ENCODE measurements at regions not wholly inside any gene's neighbourhood (a gene's known extent, or its start where the extent isn't known, plus 50 kb on each side); places are given as distances from the start of the nearest gene placed in this dataset.
A peak's percentile ranks its signal among the peaks of the same experiment; 100 is the strongest.

DNA sequence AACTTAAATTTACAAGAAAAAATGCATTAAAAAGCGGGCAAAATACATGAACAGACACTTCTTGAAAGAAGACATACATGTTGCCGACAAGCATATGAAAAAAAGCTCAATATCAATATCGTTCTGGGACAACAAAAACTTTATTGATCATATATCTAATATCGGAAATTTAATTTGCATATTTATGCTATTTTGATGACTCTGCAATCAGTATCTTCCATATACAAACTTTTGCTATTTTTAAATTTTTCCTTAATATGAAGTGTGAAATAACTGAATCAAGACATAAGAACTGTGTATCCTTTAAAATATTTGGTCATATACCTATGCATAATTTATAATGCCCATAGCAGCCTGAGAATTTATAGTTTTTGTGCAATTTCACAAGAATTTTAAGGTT lies 224.6 kb downstream of the ALX1 start:
- H3K4me2 ChIP-seq (ENCODE audit: low read depth, low read length): no peak overlapping the region
- H3K79me2 ChIP-seq (ENCODE audit: insufficient read depth, low read length): no peaks in the 10 kb centered on the region
- H3K4me1 ChIP-seq (ENCODE audit: insufficient read depth, low read length): no peaks in the 10 kb centered on the region
- H3K27ac ChIP-seq (ENCODE audit: extremely low read length, insufficient read depth, low read length): no peak overlapping the region
- H3K4me3 ChIP-seq (replicated peaks in 1 of 3; ENCODE audit: insufficient read depth in 1 of 3, low read depth in 2 of 3, low read length in 3 of 3): no peak overlapping the region
- DNase-seq (ENCODE audit: low spot score) (no peak), ATAC-seq (no peak), FAIRE-seq (no peak)
- H4K20me1 ChIP-seq (ENCODE audit: insufficient read depth, low read length): no peaks in the 10 kb centered on the region
- H2AFZ ChIP-seq (ENCODE audit: low read length): no peak overlapping the region
- H3K36me3 ChIP-seq (replicated peaks in 1 of 2; ENCODE audit: control insufficient read depth in 1 of 2, insufficient read depth in 2 of 2, low read length in 2 of 2): no peaks in the 10 kb centered on the region
- no TSS peak for BruUV-seq (replicated peaks)
- intact Hi-C loops (cut with micrococcal nuclease; ENCODE audit: unreplicated experiment) (no loop called here), in situ Hi-C loops (cut with HindIII; ENCODE audit: extremely low pct_ligation_motif_present, low pct_unique_long_range_greater_than_20kb) (no loop called here)
- 30% methylated on average over 4 of the region's 4 CpGs for WGBS (ENCODE audit: low lambda C conversion rate)
- TF ChIP-seq ZBTB38 (CRISPR knock-in tag; IDR thresholded peaks at IDR 0.05) (no peak), MAFK (conservative IDR thresholded peaks at IDR 0.05 in 1 of 2, IDR thresholded peaks at IDR 0.05 in 1 of 2; ENCODE audit: low read length in 2 of 2) (peak in 1 of 2 experiments; percentile 69; a peak in 2 of 4 replicates), RFXANK (CRISPR knock-in tag; IDR thresholded peaks at IDR 0.05) (no peak), HNRNPK (IDR thresholded peaks at IDR 0.05; ENCODE audit: low read depth, low read length, poor library complexity, severe bottlenecking) (no peak), ZKSCAN8 (CRISPR knock-in tag; IDR thresholded peaks at IDR 0.05; ENCODE audit: borderline replicate concordance) (no peak), TCF12 (IDR thresholded peaks at IDR 0.05) (no peak), TCF12 (CRISPR knock-in tag; IDR thresholded peaks at IDR 0.05) (no peak), REXO4 (CRISPR knock-in tag; IDR thresholded peaks at IDR 0.05; ENCODE audit: borderline replicate concordance) (no peak), MAFF (IDR thresholded peaks at IDR 0.05; ENCODE audit: low read depth, low read length) (peak; percentile 46; the same call in 1 of the 2 replicates)
- TF ChIP-seq, protein P1, sequence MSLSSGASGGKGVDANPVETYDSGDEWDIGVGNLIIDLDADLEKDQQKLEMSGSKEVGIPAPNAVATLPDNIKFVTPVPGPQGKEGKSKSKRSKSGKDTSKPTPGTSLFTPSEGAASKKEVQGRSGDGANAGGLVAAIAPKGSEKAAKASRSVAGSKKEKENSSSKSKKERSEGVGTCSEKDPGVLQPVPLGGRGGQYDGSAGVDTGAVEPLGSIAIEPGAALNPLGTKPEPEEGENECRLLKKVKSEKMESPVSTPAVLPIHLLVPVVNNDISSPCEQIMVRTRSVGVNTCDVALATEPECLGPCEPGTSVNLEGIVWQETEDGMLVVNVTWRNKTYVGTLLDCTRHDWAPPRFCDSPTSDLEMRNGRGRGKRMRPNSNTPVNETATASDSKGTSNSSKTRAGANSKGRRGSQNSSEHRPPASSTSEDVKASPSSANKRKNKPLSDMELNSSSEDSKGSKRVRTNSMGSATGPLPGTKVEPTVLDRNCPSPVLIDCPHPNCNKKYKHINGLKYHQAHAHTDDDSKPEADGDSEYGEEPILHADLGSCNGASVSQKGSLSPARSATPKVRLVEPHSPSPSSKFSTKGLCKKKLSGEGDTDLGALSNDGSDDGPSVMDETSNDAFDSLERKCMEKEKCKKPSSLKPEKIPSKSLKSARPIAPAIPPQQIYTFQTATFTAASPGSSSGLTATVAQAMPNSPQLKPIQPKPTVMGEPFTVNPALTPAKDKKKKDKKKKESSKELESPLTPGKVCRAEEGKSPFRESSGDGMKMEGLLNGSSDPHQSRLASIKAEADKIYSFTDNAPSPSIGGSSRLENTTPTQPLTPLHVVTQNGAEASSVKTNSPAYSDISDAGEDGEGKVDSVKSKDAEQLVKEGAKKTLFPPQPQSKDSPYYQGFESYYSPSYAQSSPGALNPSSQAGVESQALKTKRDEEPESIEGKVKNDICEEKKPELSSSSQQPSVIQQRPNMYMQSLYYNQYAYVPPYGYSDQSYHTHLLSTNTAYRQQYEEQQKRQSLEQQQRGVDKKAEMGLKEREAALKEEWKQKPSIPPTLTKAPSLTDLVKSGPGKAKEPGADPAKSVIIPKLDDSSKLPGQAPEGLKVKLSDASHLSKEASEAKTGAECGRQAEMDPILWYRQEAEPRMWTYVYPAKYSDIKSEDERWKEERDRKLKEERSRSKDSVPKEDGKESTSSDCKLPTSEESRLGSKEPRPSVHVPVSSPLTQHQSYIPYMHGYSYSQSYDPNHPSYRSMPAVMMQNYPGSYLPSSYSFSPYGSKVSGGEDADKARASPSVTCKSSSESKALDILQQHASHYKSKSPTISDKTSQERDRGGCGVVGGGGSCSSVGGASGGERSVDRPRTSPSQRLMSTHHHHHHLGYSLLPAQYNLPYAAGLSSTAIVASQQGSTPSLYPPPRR (CRISPR knock-in tag; IDR thresholded peaks at IDR 0.05; ENCODE audit: borderline replicate concordance): no peak
- TF ChIP-seq, protein P2, sequence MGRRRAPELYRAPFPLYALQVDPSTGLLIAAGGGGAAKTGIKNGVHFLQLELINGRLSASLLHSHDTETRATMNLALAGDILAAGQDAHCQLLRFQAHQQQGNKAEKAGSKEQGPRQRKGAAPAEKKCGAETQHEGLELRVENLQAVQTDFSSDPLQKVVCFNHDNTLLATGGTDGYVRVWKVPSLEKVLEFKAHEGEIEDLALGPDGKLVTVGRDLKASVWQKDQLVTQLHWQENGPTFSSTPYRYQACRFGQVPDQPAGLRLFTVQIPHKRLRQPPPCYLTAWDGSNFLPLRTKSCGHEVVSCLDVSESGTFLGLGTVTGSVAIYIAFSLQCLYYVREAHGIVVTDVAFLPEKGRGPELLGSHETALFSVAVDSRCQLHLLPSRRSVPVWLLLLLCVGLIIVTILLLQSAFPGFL (CRISPR knock-in tag; IDR thresholded peaks at IDR 0.05): no peak
- TF ChIP-seq, protein P3, sequence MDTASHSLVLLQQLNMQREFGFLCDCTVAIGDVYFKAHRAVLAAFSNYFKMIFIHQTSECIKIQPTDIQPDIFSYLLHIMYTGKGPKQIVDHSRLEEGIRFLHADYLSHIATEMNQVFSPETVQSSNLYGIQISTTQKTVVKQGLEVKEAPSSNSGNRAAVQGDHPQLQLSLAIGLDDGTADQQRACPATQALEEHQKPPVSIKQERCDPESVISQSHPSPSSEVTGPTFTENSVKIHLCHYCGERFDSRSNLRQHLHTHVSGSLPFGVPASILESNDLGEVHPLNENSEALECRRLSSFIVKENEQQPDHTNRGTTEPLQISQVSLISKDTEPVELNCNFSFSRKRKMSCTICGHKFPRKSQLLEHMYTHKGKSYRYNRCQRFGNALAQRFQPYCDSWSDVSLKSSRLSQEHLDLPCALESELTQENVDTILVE (CRISPR knock-in tag; IDR thresholded peaks at IDR 0.05): no peak
- TF ChIP-seq, protein P4, sequence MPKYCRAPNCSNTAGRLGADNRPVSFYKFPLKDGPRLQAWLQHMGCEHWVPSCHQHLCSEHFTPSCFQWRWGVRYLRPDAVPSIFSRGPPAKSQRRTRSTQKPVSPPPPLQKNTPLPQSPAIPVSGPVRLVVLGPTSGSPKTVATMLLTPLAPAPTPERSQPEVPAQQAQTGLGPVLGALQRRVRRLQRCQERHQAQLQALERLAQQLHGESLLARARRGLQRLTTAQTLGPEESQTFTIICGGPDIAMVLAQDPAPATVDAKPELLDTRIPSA (CRISPR knock-in tag; IDR thresholded peaks at IDR 0.05; ENCODE audit: borderline replicate concordance): no peak
- TF ChIP-seq, protein P5, sequence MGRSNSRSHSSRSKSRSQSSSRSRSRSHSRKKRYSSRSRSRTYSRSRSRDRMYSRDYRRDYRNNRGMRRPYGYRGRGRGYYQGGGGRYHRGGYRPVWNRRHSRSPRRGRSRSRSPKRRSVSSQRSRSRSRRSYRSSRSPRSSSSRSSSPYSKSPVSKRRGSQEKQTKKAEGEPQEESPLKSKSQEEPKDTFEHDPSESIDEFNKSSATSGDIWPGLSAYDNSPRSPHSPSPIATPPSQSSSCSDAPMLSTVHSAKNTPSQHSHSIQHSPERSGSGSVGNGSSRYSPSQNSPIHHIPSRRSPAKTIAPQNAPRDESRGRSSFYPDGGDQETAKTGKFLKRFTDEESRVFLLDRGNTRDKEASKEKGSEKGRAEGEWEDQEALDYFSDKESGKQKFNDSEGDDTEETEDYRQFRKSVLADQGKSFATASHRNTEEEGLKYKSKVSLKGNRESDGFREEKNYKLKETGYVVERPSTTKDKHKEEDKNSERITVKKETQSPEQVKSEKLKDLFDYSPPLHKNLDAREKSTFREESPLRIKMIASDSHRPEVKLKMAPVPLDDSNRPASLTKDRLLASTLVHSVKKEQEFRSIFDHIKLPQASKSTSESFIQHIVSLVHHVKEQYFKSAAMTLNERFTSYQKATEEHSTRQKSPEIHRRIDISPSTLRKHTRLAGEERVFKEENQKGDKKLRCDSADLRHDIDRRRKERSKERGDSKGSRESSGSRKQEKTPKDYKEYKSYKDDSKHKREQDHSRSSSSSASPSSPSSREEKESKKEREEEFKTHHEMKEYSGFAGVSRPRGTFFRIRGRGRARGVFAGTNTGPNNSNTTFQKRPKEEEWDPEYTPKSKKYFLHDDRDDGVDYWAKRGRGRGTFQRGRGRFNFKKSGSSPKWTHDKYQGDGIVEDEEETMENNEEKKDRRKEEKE (IDR thresholded peaks at IDR 0.05): no peak
- no peaks in the 10 kb centered on the region for H3K27me3 ChIP-seq (ENCODE audit: control insufficient read depth in 1 of 2, insufficient read depth in 2 of 2, low read length in 2 of 2)
- CTCF ChIA-PET (ENCODE audit: low intra/inter-chr PET ratio, low total read pairs): no interaction called here
- POLR2A ChIA-PET: no interaction called here
- H3K9ac ChIP-seq (ENCODE audit: insufficient read depth, low read depth, low read length): no peak overlapping the region
- H3K9me3 ChIP-seq (ENCODE audit: low read length): no peaks in the 10 kb centered on the region

All from HepG2 (cell line).